Naive thymus-derived CD8-positive, alpha-beta T cell (primary cell): ENCODE measurements at regions not wholly inside any gene's neighbourhood (a gene's known extent, or its start where the extent isn't known, plus 50 kb on each side); places are given as distances from the start of the nearest gene placed in this dataset.
"Not testable (repeated sequence)": the region's sequence is repeated elsewhere in the genome, so short reads cannot be mapped to it uniquely, and the experiment has no call there.

Experiments used
- ATAC-seq, 2 donors: fragments of 150-1000 bp; cut with Tn5 transposase in 1 of 2; sonication (Bioruptor Pico), chemical (Tn5 transposase) in 1 of 2; 1 replicate in 1 of 2; 2 replicates in 1 of 2; pipeline ENCODE4 v1.10.0; 2021; ENCODE audit warnings: mild to moderate bottlenecking in 2 of 2, moderate library complexity in 2 of 2
- POLR2A ChIA-PET: fragments of 350-600 bp; sonication (Branson Sonifier 250); formaldehyde crosslinking; loops from one replicate; lab custom pipeline; 2021; ENCODE audit warnings: antibody characterized with exemption; lab: Charles Lee
- DNase-seq, 10 donors: peaks; one replicate each; pipeline versions ENCODE4 v3.0.0 to v3.0.0-alpha.2; 2020 to 2022
- H3K27ac Mint-ChIP-seq, 10 donors: one replicate each; pipeline ENCODE4 v1.8.0; 2020 to 2022; ENCODE audit warnings: mild to moderate bottlenecking in 10 of 10, mixed read lengths in 10 of 10, moderate library complexity in 4 of 10, inconsistent platforms in 1 of 10
- H3K27me3 Mint-ChIP-seq, 5 donors: one replicate each; pipeline ENCODE4 v1.8.0; 2021 to 2022; ENCODE audit warnings: mixed read lengths in 5 of 5
- H3K36me3 Mint-ChIP-seq, 3 donors: one replicate each; pipeline ENCODE4 v1.8.0; 2020 to 2022; ENCODE audit warnings: mixed read lengths in 3 of 3, mild to moderate bottlenecking in 2 of 3, inconsistent platforms in 1 of 3
- H3K4me1 Mint-ChIP-seq, 4 donors: one replicate each; pipeline ENCODE4 v1.8.0; 2021 to 2022; ENCODE audit warnings: mixed read lengths in 4 of 4
- H3K4me3 Mint-ChIP-seq, 10 donors: one replicate each; pipeline ENCODE4 v1.8.0; 2020 to 2022; ENCODE audit warnings: mild to moderate bottlenecking in 10 of 10, mixed read lengths in 10 of 10, moderate library complexity in 6 of 10, inconsistent platforms in 1 of 10
- H3K9me3 Mint-ChIP-seq, 9 donors: one replicate each; pipeline ENCODE4 v1.8.0; 2020 to 2022; ENCODE audit warnings: mixed read lengths in 9 of 9, mild to moderate bottlenecking in 3 of 9, inconsistent platforms in 1 of 9, moderate library complexity in 1 of 9

DNA sequence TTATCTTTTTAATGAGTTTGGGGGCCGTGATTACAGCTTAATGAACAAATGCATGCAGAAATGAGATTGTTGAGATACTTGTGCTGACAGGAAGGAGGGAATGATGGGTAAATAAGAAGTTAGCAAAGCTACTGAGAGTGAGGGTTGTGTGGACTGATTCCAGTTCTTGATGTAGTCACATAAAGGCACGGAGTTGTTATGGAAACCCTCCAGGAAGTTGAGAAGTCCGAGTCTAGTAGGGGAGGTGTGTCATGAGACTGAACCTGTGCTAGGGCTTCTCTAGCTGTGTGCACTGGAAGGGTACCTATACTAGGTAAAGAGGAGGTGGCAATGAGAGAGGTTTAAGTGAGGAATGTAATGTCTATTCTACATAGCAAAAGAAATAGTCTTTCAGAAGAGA is 475.7 kb downstream of the USP25 start:
- DNase-seq = no peak
- POLR2A ChIA-PET = no interaction called here
- H3K9me3 Mint-ChIP-seq = peaks cover 0 to 4% (median 0%) of the 10 kb centered on the region in 9 donors
- H3K4me1 Mint-ChIP-seq = no peaks in the 10 kb centered on the region
- H3K27me3 Mint-ChIP-seq = peaks cover 0 to 21% (median 2%) of the 10 kb centered on the region in 5 donors
- H3K36me3 Mint-ChIP-seq = peaks cover 0 to 4% (median 0%) of the 10 kb centered on the region in 3 donors
- ATAC-seq = no peak
- no peak overlapping the region for H3K27ac Mint-ChIP-seq
- no peak overlapping the region for H3K4me3 Mint-ChIP-seq

DNA sequence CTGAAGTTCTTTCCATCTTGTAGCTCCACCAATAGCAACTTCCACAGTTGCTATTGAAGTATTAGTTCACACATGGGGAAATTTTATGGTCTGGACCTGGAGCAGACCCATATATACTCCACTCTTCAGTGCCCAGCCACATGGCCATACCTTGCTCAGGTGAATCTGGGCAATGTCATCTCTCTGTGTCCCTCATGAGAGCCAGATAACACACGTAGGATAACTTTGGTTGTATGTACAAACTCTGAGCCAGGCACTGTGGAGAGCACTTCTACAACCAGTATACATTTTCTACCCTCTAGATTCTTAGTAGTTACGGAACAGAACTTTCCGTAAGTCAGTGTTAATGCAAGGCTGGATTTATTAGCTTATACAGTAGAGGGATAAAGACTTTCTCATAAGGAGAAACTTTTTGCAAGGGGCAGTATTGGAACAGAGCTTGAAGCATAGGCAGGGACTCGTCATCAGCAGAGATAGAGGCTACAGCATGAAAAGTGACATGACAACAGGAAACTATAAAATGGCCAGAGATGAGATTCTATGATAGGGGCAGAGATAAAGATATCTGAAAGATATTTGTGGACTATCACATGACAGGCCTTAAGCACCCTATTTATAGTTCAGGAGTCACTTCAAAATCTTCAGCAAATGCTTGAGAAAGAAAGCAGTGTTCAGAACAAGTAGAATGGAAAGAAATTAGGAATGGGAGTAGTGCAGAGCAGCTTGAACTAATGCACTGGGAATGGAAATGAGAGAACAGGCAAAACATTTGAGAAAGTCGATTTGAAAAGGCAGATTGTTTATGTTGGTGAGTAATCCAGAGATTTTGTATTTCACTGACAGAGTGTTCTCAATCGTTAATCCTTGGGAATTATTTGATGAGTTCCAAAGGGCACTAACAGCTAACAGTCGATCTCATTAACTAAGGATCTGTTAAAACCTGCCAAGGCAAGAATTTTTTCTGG is 481.8 kb downstream of the USP25 start:
- no peak for ATAC-seq
- no peak overlapping the region for H3K27ac Mint-ChIP-seq
- no peak for DNase-seq
- no peak overlapping the region for H3K4me3 Mint-ChIP-seq
- H3K4me1 Mint-ChIP-seq = no peaks in the 10 kb centered on the region
- H3K9me3 Mint-ChIP-seq = no peaks in the 10 kb centered on the region
- no peaks in the 10 kb centered on the region for H3K36me3 Mint-ChIP-seq
- peaks cover 0 to 7% (median 0%) of the 10 kb centered on the region in 5 donors for H3K27me3 Mint-ChIP-seq
- POLR2A ChIA-PET = no interaction called here

DNA sequence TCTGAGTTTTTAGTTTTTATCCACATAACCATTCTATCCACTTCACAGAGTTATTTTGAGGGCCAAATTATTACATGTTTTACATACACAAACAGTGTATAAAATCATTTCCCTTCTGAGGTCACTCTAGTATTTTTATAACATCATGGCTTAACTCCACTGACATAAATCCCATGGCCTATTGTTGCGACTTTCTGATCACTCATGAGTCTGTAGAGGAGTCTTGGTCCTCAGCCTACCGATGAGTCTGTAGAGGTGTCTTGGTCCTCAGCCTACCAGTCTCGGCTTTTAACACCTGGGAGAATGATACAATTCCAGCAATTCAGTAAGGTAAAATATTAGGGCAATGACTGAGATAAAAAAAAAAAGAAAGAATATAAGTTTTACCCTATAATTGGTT is 483.7 kb downstream of the USP25 start:
- Mint-ChIP-seq H3K27me3 (peaks cover 0 to 4% (median 0%) of the 10 kb centered on the region in 5 donors), H3K9me3 (no peaks in the 10 kb centered on the region), H3K4me1 (no peaks in the 10 kb centered on the region), H3K27ac (no peak overlapping the region), H3K4me3 (no peak overlapping the region), H3K36me3 (no peaks in the 10 kb centered on the region)
- POLR2A ChIA-PET = no interaction called here
- ATAC-seq (no peak), DNase-seq (no peak)

DNA sequence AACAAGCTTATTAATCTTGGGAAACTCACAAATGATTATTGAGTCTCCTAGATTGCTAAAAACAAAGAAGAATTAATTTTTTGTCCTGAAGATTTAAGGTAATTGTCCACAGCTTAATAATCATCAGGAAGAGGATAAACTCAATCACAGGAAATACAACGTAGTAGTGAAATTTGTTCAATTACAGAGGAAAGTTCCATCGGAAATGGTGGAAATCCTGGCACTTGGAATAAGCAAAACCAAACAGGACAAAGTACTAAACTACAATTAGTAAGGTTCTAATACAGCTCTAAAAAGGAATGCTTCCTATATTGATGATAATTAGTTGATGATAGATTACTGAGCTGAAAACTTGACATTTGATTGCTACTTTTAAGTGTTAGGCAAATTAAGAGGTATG is 485.4 kb downstream of the USP25 start:
- peaks cover 0 to 2% (median 0%) of the 10 kb centered on the region in 5 donors for H3K27me3 Mint-ChIP-seq
- no peaks in the 10 kb centered on the region for H3K4me1 Mint-ChIP-seq
- POLR2A ChIA-PET = no interaction called here
- H3K36me3 Mint-ChIP-seq = no peaks in the 10 kb centered on the region
- no peak overlapping the region for H3K4me3 Mint-ChIP-seq
- no peak for ATAC-seq
- no peaks in the 10 kb centered on the region for H3K9me3 Mint-ChIP-seq
- DNase-seq = no peak
- no peak overlapping the region for H3K27ac Mint-ChIP-seq

GRCh38 chr21:16215663-16216183 is 485.9 kb downstream of the USP25 start:
- Mint-ChIP-seq H3K27me3 (peaks cover 0 to 2% (median 0%) of the 10 kb centered on the region in 5 donors), H3K4me1 (no peaks in the 10 kb centered on the region), H3K36me3 (no peaks in the 10 kb centered on the region), H3K9me3 (no peaks in the 10 kb centered on the region), H3K27ac (no peak overlapping the region), H3K4me3 (no peak overlapping the region)
- ATAC-seq (no peak), DNase-seq (no peak)
- POLR2A ChIA-PET = no interaction called here

DNA sequence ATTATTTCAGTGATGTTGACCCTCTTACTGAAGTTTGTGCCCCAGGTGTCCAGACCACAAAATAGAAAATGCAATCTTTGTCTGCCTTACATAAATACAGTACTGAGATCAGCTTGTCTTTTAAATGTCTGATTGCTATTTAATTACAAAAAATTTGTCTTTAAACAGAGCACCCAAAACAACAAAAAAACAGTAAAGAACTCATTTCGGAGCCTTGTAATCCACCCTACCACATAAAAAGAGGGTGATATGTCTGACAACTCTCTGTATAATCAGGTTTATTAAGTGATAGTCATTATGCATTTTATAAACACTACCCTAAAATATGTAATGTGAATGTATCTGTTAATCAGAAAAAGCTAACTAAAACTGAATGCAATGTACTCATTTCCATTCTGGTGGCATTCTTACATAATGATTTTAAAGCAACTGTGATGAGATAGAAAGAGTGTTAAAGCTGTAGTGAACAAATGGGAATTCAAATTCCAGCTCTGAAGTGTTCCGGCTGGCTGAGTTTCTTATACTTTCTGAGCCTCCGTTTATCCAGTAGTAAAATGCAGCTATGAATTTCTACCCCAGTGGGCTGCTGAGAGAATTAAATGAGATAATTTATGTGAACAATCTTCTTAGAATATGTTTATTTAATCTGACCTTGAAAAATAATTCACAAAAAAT is 486.6 kb downstream of the USP25 start:
- no peak for DNase-seq
- no peak for ATAC-seq
- no peaks in the 10 kb centered on the region for H3K4me1 Mint-ChIP-seq
- no peak overlapping the region for H3K27ac Mint-ChIP-seq
- no peak overlapping the region for H3K4me3 Mint-ChIP-seq
- H3K27me3 Mint-ChIP-seq = peaks cover 0 to 2% (median 0%) of the 10 kb centered on the region in 5 donors
- no peaks in the 10 kb centered on the region for H3K36me3 Mint-ChIP-seq
- no peaks in the 10 kb centered on the region for H3K9me3 Mint-ChIP-seq
- POLR2A ChIA-PET = no interaction called here

- no peaks in the 10 kb centered on the region for H3K36me3 Mint-ChIP-seq
- ATAC-seq (no peak), DNase-seq (no peak)
- H3K9me3 Mint-ChIP-seq = no peaks in the 10 kb centered on the region
- no peaks in the 10 kb centered on the region for H3K27me3 Mint-ChIP-seq
- H3K4me3 Mint-ChIP-seq = no peak overlapping the region
- no peaks in the 10 kb centered on the region for H3K4me1 Mint-ChIP-seq
- POLR2A ChIA-PET = no interaction called here
- no peak overlapping the region for H3K27ac Mint-ChIP-seq
Measured at GRCh38 chr21:16218682-16219343, 489.0 kb downstream of the USP25 start.

- H3K27me3 Mint-ChIP-seq, ATAC-seq, H3K36me3 Mint-ChIP-seq, POLR2A ChIA-PET, H3K4me3 Mint-ChIP-seq, H3K27ac Mint-ChIP-seq, H3K4me1 Mint-ChIP-seq, DNase-seq: not testable (repeated sequence)
- peaks cover 0 to 21% (median 8%) of the 10 kb centered on the region in 9 donors for H3K9me3 Mint-ChIP-seq
Measured at GRCh38 chr21:16224756-16225155, 495.0 kb downstream of the USP25 start.

DNA sequence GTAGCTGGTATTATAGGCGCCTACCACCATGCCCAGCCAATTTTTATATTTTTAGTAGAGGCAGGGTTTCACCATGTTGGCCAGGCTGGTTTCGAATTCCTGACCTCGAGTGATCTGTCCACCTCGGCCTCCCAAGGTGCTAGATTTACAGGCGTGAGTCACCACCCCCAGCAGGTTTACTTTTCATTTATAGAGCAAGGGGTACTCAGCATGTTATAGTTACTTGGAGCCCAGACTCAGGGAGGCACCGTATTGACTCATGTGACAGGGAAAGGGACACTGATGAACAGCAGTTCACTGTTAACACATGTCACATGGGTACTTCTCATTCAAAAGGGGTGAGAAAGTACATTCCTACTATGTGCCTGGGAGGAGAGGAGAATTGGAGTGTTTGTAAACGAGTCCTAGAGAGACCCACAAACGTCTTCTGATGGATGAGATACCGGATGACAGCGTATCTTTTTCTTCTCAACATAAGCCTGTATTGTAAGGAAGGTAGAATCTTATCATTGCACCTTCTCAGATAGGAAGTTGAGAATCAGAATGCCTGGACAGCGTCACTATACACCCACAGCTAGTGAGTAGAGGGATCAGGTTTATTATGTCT is 510.0 kb downstream of the USP25 start:
- H3K36me3 Mint-ChIP-seq = no peaks in the 10 kb centered on the region
- ATAC-seq (no peak), DNase-seq (no peak)
- H3K27me3 Mint-ChIP-seq = no peaks in the 10 kb centered on the region
- H3K4me3 Mint-ChIP-seq = no peak overlapping the region
- POLR2A ChIA-PET = no interaction called here
- H3K27ac Mint-ChIP-seq = no peak overlapping the region
- no peaks in the 10 kb centered on the region for H3K9me3 Mint-ChIP-seq
- no peaks in the 10 kb centered on the region for H3K4me1 Mint-ChIP-seq

DNA sequence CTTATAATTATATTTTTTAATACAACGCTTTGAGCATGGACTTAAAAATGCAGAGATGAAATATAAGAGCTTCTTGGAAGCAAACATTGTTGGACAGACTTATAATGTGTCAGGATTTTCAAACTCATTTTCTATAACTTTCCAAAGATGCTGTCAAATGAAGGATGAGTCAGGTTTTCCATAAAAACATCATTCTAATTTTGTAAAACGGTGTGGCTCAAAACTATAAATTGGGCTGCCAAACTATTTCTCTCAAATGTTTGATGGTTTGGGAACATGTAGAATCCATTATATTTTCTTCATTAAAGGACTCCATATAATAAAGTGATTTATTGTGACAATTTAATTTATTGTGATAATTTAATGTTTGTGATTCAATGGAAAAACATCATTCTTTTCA is 511.2 kb downstream of the USP25 start:
- no peak for DNase-seq
- H3K4me1 Mint-ChIP-seq = no peaks in the 10 kb centered on the region
- ATAC-seq = no peak

GRCh38 chr21:16241479-16241963 is 511.7 kb downstream of the USP25 start:
- H3K27ac Mint-ChIP-seq = no peak overlapping the region
- no peaks in the 10 kb centered on the region for H3K4me1 Mint-ChIP-seq
- H3K27me3 Mint-ChIP-seq = no peaks in the 10 kb centered on the region
- POLR2A ChIA-PET = no interaction called here
- no peak overlapping the region for H3K4me3 Mint-ChIP-seq
- peaks cover 0 to 9% (median 0%) of the 10 kb centered on the region in 9 donors for H3K9me3 Mint-ChIP-seq
- H3K36me3 Mint-ChIP-seq = peaks cover 0 to 8% (median 0%) of the 10 kb centered on the region in 3 donors
- DNase-seq (no peak), ATAC-seq (no peak)

More for the DNA sequence above, 511.2 kb downstream of the USP25 start:
- Mint-ChIP-seq H3K4me3 (no peak overlapping the region), H3K9me3 (peaks cover 0 to 4% (median 0%) of the 10 kb centered on the region in 9 donors), H3K27ac (no peak overlapping the region), H3K36me3 (peaks cover 0 to 4% (median 0%) of the 10 kb centered on the region in 3 donors), H3K27me3 (no peaks in the 10 kb centered on the region)
- POLR2A ChIA-PET = no interaction called here

GRCh38 chr21:16243396-16243795 is 513.6 kb downstream of the USP25 start:
- POLR2A ChIA-PET = no interaction called here
- H3K36me3 Mint-ChIP-seq = peaks cover 0 to 8% (median 0%) of the 10 kb centered on the region in 3 donors
- no peak overlapping the region for H3K27ac Mint-ChIP-seq
- no peaks in the 10 kb centered on the region for H3K27me3 Mint-ChIP-seq
- H3K4me3 Mint-ChIP-seq = no peak overlapping the region
- no peak for DNase-seq
- H3K9me3 Mint-ChIP-seq = peaks cover 0 to 9% (median 0%) of the 10 kb centered on the region in 9 donors
- H3K4me1 Mint-ChIP-seq = no peaks in the 10 kb centered on the region
- no peak for ATAC-seq
